GM12892 (cell line): ENCODE measurements at regions not wholly inside any gene's neighbourhood (a gene's known extent, or its start where the extent isn't known, plus 50 kb on each side); places are given as distances from the start of the nearest gene placed in this dataset.
"Not testable (repeated sequence)": the region's sequence is repeated elsewhere in the genome, so short reads cannot be mapped to it uniquely, and the experiment has no call there.

Experiments
- POLR2A ChIP-seq: IDR thresholded peaks from 2 replicates; pipeline ENCODE4 v1.6.1; 2011; ENCODE audit warnings: low read depth, low read length, control low read depth
- POLR2AphosphoS5 ChIP-seq: IDR thresholded peaks from 2 replicates; pipeline ENCODE4 v1.6.1; 2011; ENCODE audit warnings: low read depth, low read length, control low read depth
- TAF1 ChIP-seq: IDR thresholded peaks from 2 replicates; pipeline ENCODE4 v1.6.1; 2011; ENCODE audit warnings: low read depth, mild to moderate bottlenecking, control low read depth, low read length, borderline replicate concordance

DNA sequence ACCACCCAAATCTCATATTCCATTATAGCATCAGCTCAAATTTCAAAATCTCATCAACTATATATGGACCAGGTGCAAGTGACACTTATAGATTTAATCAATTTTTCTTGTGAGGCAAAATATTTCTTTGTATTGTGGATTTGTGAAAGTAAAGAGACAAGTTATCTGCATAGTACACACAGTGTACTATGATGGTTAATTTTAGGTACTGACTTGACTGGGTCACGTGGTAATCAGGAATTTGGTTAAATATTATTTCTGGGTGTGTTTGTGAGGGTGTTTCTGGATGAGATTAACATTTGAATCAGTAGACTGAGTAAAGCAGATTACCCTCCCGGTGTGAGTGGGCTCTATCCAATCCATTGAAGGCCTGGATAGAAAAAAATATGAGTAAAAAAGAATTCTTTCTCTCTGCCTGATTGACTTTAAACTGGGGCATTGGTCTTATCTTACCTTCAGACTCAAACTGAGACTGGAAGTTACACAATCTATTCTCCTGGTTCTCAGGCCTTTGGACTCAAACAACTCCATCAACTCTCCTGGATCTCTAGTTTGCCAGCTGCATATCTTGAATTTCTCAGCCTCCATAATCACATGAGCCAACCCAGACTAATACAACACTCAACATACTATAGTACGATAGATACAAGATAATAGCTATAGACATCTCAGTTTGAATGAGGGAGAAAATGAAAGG, 799.9 kb downstream of the NAP1L3 start:
- not testable (repeated sequence) for TF ChIP-seq POLR2A, POLR2AphosphoS5, TAF1
